ENCODE measurements at regions not wholly inside any gene's neighbourhood (a gene's known extent, or its start where the extent isn't known, plus 50 kb on each side); places are given as distances from the start of the nearest gene placed in this dataset.

DNA sequence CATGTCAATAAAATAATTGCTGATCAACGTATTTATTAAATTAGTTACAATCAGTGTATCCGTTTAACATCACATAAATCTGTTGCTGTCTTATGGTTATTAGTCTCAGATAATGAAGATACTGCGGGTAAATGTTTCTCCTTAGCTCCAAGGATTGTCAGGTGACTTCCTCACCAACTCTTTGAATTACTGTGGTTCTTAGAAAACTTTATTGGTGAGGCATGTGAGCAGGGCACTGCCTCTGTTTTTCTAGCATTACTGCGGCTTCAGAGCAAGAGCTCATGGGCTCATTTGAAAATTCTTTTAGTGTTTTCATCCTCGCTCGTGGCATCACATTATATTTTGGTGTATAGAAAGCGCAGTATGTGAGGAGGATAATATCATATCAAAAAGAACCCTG, 555.9 kb downstream of the LMO4 start:
- Mint-ChIP-seq H3K27me3 (ENCODE audit: low read depth) (no peaks in the 10 kb centered on the region), H3K36me3 (ENCODE audit: low read depth) (no peaks in the 10 kb centered on the region), H3K4me1 (peaks cover 19% of the 10 kb centered on the region), H3K27ac (ENCODE audit: unreplicated experiment) (no peak overlapping the region), H3K4me3 (no peak overlapping the region), H3K9me3 (peaks cover 4% of the 10 kb centered on the region)
- no peak for TF ChIP-seq CTCF (conservative IDR thresholded peaks at IDR 0.05)
- no peak for DNase-seq (ENCODE audit: low read depth, low spot score)

GRCh38 chr1:87885278-87886025, 556.8 kb downstream of the LMO4 start:
- Mint-ChIP-seq H3K4me3 (no peak overlapping the region), H3K9me3 (peaks cover 2% of the 10 kb centered on the region), H3K27ac (ENCODE audit: unreplicated experiment) (no peak overlapping the region), H3K4me1 (peaks cover 15% of the 10 kb centered on the region), H3K36me3 (ENCODE audit: low read depth) (no peaks in the 10 kb centered on the region), H3K27me3 (ENCODE audit: low read depth) (no peaks in the 10 kb centered on the region)
- DNase-seq (ENCODE audit: low read depth, low spot score), result no peak
- TF ChIP-seq CTCF (conservative IDR thresholded peaks at IDR 0.05), result no peak

- Mint-ChIP-seq H3K27me3 (ENCODE audit: low read depth) (no peaks in the 10 kb centered on the region), H3K4me3 (no peak overlapping the region), H3K9me3 (peaks cover 3% of the 10 kb centered on the region), H3K4me1 (peaks cover 6% of the 10 kb centered on the region), H3K36me3 (ENCODE audit: low read depth) (peaks cover 2% of the 10 kb centered on the region), H3K27ac (ENCODE audit: unreplicated experiment) (no peak overlapping the region)
- no peak for TF ChIP-seq CTCF (conservative IDR thresholded peaks at IDR 0.05)
- no peak for DNase-seq (ENCODE audit: low read depth, low spot score)
Measured at GRCh38 chr1:87887100-87887499, 558.4 kb downstream of the LMO4 start.

DNA sequence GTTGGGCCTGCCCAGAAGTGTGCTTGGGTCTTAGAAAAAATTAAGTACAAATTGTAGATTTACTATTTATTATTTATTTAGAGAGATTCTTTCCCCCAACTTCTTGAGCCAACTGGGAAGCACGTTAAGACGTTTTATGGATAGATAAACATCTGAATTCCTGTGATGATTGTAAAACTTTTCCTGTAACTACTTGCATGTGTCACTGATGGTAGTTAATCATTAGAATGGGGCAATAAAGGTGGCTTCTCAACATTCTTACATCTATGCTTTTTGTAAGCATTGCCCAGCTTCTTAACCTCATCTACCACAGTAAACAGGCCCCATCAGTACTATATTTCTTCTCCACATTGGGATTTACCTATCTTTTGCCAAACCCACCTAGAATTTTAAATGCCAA, 559.8 kb downstream of the LMO4 start:
- Mint-ChIP-seq H3K4me3 (no peak overlapping the region), H3K4me1 (no peaks in the 10 kb centered on the region), H3K27me3 (ENCODE audit: low read depth) (no peaks in the 10 kb centered on the region), H3K36me3 (ENCODE audit: low read depth) (peaks cover 2% of the 10 kb centered on the region), H3K27ac (ENCODE audit: unreplicated experiment) (no peak overlapping the region), H3K9me3 (peaks cover 3% of the 10 kb centered on the region)
- DNase-seq (ENCODE audit: low read depth, low spot score), result no peak
- TF ChIP-seq CTCF (conservative IDR thresholded peaks at IDR 0.05), result no peak

- TF ChIP-seq CTCF (conservative IDR thresholded peaks at IDR 0.05), result no peak
- Mint-ChIP-seq H3K27ac (ENCODE audit: unreplicated experiment) (no peak overlapping the region), H3K9me3 (peaks cover 3% of the 10 kb centered on the region), H3K4me3 (no peak overlapping the region), H3K4me1 (no peaks in the 10 kb centered on the region), H3K27me3 (ENCODE audit: low read depth) (no peaks in the 10 kb centered on the region), H3K36me3 (ENCODE audit: low read depth) (peaks cover 2% of the 10 kb centered on the region)
- no peak for DNase-seq (ENCODE audit: low read depth, low spot score)
Measured at GRCh38 chr1:87894062-87894461, 565.4 kb downstream of the LMO4 start.
